SW 1271 (cell line): ENCODE measurements at regions not wholly inside any gene's neighbourhood (a gene's known extent, or its start where the extent isn't known, plus 50 kb on each side); places are given as distances from the start of the nearest gene placed in this dataset.
"Not testable (repeated sequence)": the region's sequence is repeated elsewhere in the genome, so short reads cannot be mapped to it uniquely, and the experiment has no call there.

ENCODE experiments used
- DNase-seq, 2 experiments: peaks; one replicate each; lab custom pipeline; 2025; lab: John Stamatoyannopoulos, UW

DNA sequence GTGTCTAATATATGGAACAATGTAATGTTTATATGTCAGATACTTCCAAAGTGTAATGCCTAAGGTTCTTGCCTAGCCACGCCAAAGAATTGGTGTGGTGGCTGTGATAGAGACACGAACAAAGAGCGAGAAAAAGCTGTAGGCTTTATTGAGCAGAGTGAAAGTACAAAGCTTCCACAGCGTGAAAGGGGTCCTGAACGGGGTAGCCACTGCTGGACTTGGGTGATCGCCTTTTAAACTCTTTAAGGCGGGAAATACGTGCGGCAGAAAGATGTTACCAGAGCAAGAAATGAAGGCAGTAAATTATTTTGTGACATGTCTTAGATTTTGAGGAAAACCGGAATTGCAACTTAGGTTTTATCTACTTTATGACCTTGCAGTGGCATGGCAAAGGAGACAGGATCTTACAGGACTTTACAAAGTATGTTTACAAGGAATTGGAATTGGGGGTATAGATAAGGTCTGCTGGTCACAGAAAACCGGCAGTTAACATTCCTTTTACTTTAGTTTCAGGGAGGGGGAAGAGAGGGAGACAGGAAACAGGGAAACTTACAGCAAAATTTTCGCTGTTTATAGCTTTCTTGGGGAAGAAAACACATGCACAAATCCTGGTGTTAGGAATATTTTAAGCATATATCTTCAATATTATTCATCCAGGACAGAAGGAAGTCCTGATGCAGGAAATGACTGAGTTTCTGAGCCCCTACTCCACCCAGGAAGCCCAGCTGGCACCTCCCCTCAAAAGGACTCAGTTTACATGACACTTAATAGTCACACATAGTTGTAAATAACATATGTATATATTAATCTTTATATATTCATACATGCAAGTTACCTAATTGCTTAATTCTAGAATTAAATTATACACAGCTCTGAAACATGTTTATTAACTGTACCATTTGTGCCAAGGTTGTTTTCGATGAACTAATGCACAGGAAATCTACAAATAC, 421.3 kb upstream of the PABPC4L start:
- not testable (repeated sequence) for DNase-seq

DNA sequence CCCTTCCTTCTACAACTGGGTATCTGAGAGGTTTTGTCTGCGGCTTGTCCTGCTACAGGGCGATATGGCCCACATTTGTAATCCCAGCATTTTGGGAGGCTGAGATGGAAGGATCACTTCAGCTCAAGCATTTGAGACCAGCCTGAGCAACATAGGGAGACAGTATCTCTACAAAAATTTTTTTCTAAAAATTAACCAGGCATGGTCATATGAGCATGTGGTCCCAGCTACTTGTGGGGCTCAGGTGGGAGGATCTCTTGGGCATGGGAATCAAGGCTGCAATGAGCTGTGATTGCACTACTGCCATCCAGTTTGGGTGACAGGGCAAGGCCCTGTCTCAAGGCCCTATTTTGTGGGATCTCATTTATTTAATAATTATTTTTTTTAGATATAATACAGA, 420.6 kb upstream of the PABPC4L start:
- no peak for DNase-seq

DNA sequence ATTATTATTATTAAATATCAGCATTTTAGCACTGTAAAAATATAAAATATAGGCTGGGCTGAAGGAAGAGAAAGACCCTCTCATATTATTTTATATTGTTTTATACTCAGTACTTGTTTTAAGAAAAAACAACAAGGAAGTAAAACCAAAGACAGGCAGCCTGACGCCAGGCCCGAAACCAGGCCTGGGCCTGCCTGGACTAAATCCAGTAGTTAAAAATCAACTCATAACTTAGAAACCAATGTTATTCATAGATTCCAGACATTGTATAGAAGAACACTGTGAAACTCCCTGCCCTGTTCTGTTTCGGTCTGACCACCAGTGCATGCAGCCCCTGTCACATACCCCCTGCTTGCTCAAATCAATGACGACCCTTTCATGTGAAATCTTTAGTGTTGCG, 420.1 kb upstream of the PABPC4L start:
- DNase-seq: not testable (repeated sequence)

DNA sequence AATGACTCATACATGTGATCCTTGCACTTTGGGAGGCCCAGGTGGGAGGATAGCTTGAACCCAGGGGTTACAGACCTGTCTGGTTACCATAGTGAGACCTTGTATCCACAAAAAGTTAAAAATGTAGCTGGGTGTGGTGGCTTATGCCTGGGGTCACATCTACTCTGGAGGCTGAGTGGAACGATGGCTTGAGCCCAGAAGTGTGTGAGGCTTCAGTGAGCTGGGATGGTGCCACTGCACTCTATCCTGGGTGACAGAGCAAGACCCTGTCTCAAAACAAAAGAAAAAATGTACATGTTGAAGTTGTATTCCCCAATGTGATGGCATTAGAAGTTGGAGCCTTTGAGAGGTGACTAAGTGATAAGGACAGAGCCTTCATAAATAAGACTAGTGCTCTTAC, 409.4 kb upstream of the PABPC4L start:
- no peak for DNase-seq

DNA sequence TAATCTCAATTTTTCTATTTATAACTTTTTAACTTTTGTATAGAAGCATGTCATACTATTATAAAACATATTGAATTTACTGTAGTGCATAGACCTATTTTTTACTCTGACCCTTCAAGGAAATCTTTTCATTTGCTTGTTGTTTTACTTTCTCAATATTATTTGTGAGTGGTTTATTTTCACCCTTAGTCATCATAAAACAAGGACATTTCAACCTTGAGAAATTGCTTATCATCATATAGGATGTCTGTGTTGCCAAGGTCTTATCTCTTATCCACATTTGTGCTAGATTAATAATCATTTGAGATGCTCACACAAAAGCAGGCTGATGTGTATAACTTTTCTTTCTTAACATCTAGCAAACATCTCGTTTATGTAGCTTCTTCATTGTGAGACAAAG, 408.6 kb upstream of the PABPC4L start:
- no peak for DNase-seq

DNA sequence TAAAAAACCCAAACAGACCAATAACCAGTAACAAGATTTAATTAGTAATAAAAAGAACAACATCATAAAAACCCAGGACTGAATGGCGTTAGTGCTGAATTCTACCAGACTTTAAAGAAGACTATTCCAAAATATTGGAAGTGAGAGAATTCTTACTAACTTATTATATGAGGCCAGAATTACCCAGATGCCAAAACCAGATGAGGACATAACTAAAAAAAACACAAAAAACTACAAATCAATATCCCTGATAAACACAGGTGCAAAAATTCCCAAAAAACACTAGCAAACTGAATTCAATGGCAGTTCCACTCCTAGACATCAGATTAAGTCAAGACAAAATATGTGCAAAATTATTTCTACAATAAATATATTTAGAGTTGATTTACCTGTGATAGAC, 400.1 kb upstream of the PABPC4L start:
- DNase-seq: no peak

DNA sequence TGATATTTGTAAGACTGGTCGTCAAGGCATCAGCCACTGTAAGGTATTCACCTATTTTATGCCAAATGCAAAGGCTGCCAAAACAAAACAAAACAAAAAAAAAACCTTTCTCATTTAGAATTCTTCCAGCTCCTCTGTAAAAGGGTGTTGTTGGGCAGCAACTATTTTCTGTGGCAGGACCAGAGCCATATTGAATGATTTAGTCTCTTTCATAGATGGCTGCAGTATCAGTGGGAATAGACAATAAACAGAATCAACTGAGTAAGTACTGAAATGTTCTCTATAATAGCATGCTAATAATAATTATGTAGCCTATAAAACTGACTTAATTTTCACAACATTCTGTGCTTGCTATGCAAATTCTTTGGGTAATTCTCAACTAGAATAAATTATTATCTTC, 389.7 kb upstream of the PABPC4L start:
- DNase-seq: no peak

DNA sequence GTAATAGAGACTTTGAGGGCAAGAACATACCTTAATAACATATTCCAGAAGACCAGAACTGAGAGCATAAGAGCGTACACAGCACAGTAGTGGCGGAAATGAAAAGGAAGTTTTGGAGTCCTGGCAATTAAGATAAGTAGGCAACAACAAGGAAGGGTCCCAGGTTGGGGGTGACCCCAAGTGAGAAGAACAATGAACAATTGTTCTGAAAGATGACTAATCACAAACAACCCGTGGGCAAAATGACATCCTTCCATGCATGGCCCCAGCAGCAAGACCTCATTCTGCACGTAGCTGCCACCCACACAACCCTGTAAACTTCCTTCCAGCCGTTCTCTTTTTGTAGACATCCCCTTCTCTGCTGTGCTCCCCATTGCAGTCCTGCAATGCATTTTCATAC, 384.4 kb upstream of the PABPC4L start:
- DNase-seq: no peak

DNA sequence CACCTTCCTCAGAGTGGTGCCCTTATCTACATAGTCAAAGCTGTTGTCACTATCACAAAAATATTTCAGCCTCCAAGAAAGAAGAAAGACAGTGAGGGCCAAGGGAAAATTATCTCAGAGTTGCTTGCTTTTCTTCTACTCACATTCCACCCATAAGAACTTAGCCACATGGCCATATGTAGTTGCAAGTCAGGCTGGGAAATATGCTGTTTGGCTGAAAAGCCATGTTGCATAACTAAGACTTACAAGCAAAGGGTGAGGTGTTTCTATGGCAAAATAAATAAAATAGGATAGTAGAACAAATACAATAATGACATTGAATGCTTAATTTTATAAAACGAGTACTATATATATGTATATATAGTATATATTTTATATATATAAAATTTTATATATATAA, 365.9 kb upstream of the PABPC4L start:
- no peak for DNase-seq

DNA sequence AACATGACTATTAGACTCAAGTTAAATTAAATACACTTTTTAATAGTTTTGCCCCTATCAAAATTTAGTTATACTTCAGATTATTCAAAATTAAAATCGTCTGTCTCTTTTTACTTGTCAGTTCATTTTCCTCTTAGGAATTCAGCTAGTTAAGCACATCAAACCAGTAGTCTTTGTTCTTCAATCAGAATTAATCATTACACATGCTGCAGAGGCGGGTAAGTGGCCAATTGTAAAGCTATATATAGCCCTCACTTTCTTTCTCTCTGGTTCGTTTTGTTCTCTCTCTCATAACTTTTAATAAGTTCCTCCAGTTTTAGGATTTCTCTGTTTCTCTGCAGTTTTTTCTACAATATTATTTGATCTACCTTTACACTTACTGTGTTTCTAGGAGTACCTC, 359.1 kb upstream of the PABPC4L start:
- no peak for DNase-seq

DNA sequence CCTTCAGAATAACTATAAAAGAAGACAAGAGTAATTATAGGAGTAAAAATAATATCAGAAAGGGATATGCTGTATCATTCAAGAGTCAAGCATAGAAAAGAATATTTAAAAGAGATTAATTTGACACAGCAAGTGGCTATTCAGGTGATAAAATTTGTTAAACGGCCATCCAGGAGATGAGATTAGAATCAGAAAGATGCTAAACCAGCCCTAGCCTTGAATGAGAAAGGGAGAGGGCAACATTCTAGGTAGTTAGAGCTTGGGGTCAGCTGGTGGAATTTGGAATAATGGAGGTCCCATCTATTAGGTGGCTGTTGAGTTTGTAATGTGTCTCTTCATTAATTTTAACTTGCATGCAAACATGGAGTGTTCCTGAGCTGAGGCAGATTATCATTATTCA, 350.5 kb upstream of the PABPC4L start:
- DNase-seq: no peak

DNA sequence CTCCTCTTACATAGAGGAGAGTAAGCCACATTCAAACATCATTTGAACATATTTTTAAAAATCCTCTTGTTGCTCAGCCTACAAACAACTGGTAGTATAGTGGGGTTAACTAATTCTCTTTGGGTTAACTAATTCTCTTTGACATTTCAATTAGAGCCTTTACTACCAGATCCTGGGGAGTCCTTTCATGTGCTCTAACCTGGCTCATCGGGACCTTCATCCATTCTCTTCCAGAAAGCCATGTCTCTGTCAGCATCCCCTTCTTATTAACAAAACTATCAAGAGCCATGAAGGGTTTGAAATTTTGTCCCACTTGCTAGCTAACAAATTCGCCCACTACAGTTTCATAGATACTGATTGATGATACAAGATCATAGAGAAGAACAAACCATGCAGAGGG, 349.8 kb upstream of the PABPC4L start:
- DNase-seq: no peak

DNA sequence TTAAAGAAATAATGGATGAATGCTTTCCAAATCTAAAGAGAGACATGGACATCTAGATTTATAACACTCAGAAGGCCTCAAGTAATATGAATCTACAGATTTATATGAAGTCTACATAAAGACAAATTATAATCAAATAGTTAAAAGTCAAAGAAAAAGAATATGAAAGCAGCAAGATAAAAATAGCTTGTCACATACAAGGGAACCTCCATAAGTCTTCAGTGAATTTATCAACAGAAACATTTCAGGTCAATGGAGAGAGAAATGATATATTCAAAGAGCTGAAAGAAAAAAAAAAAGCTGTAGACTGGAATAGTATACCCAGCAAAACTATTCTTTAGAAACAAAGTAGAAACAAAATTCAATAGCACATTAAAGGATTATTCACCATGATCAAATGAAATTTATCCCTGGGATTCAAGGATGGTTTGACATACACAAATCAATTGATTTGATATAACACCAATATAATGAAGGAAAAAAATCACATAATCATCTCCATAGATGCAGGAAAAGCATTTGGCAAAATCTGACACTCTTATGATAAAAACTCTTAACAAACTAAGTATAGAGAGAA, 346.6 kb upstream of the PABPC4L start:
- DNase-seq: no peak

DNA sequence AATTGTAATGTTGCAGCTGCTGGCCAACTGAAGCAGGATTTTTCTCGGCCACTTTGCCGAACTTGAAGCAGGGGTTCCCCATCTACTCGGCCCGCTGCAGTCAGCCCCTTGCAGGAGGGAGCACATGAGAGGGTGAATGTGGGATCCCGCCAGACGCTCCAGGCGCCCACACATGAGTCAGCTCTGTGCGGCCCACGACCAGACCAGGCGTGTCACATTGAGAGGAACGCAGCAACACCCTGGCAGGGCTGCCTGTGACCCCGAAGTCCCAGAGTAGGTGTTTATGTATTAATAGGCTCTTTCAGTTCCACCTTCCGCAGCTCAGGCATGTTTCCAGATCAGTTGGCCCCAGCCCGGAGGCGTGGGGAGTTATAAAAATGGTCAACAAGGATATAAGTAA, 344.7 kb upstream of the PABPC4L start:
- DNase-seq: no peak

DNA sequence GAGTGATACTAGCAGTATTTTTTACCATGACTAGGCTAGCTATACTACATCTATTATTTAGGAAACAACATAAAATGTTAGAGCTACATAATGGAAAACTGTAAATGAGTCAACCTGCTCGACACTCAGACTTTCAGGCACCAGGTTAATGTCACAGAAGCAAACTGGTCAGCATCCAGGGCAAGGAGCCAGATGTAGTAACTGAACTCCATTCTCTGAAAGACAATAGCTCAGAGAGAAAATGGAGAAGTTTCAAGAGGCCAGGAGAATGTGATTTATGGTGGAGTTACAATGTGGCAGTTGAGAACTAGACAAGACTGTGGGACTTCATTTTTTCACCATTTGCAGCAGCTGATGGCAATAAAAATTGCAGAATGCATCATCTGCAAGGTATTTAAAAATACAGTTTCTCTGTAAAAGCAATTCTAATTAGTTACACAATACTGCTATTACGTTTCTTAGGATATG, 342.7 kb upstream of the PABPC4L start:
- no peak for DNase-seq

DNA sequence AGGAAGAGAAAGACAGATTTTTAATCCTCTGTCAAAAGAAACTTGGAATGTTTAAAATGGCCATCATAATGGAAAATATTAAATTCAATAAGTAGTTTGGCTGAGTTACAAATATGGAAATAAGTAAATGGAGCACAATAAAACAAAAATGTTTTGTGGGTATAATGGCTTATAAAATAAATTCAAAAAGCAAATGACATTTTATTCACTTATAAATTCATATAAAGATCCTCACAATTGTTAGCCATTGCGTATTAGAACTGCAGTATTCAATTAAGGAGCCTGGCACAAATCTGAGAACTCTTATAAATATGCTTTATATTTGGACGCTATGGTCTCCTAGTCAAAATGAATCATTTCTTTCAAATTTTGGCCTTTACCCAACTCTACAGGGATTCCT, 339.0 kb upstream of the PABPC4L start:
- DNase-seq: no peak

DNA sequence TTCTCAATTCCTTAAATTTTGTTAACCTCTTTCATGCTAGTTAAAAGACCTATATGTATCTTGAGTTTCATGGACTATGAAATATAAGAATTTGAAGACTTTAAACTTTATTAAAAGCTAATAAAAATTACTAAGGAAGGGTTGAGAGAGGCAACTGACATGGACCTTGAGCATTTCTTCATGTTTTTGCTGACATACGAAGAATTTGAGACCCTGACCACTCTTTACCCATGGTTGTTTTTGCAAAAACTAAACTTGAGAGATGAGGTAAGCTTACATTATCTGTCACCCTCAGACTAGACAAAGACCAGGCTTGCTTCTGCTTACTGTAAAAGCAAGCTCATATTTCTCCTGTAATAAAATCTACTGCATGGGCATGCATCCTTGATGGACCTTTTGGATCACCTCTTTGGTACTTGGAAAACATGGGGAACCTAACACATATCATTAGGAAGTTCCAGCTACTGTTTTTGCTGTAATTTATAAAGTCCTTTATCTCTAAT, 338.2 kb upstream of the PABPC4L start:
- no peak for DNase-seq

DNA sequence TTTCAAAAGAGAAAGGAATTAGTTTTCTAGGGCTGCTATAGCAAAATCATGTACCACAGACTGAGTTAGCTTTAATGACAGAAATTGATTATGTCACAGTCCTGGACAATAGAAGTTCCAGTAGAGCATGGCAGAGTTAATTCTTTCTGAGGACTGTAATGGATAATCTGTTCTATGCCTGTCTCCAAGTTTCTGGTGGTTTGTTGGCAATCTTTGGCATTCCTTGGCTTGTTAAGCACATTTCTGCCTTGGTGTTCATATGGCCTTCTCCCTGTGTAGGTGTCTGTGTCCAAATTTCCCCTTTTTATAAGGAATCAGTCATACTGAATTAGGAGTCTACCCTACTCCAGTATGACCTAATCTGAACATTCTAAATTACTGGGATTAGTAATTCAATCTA, 336.1 kb upstream of the PABPC4L start:
- DNase-seq: no peak

DNA sequence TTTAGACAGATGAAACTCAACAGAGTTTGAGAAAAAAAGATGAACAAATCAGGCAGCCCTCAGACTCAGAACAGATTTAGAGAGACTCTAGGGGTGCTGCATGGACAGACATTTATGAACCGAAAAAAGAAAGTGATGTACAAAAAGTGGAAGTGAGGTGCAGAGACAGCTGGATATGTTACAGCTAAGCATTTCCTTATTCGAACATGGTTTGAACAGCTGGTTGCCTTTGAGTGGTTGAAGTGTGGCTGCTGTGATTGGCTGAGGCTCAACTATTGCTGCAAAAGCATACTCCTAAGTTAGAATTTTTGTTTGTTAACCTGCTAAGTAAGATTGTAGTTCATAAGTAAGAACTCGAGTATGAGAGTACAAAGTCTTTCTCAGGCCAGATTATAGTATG, 331.5 kb upstream of the PABPC4L start:
- DNase-seq: no peak

DNA sequence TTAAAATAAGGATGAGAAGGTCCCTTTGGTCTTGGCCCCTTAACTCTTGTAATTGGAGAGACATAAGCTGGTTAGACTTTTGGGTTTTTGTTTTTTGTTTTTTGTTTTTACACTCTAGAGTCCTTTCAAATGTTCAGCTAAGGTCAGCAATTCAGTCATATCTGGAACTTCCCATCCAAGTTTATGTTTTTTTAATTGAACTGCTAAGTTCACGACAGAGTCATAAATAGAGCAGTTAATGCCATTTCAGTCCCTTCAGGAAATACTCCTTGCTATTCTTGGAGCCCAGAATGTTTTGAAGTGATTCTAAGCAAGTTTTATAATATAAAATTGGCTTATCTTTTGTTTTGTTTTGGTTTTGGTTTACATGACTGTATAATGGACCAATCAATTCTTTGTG, 329.4 kb upstream of the PABPC4L start:
- DNase-seq: no peak

DNA sequence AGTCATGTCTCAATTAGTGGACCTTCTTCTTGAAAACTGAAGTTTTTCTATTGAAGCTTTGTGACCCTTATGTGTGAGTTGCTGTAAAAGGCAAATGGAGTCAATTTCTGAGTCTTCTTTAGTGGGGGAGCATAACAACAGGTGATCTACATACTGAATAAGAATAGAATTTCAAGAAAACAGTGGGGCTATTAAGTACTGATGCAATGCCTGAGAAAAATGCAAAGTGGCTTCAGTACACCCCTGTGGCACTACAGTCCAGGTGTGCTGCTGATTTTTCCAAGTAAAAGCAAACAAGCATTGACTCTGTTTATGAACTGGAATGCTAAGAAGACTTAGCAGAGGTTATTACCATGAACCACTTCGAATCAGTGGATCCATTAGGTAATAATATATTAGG, 328.0 kb upstream of the PABPC4L start:
- DNase-seq: no peak

DNA sequence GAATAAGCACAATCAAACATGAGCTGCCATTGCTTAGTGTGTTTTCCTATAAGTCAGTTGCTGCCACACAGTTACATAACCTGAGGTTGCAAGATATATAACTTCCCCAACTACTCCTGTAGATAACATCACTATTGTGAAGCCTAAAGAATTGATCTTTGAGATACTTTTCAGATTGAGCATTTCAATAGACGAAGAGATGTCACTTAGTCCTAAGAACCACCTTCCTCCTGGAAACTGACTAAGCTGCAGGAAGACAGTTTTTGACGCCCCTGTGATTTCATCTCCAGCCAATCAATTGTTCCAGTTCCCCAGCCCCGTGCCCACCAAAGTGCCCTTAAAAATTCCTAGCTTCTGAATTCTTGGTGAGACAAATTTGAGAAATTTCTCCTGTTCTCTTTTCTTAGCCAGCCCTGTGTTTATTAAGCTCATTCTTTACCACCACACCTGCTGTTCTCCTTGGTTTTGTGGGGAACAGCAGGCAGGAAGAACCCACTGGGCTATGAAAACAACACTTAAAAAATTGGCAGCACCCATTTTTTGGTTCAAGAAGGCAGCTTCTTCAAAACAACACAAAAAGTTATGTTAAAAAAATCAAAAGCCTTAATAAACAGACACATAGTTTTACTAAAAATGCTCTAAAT, 317.1 kb upstream of the PABPC4L start:
- DNase-seq: no peak

DNA sequence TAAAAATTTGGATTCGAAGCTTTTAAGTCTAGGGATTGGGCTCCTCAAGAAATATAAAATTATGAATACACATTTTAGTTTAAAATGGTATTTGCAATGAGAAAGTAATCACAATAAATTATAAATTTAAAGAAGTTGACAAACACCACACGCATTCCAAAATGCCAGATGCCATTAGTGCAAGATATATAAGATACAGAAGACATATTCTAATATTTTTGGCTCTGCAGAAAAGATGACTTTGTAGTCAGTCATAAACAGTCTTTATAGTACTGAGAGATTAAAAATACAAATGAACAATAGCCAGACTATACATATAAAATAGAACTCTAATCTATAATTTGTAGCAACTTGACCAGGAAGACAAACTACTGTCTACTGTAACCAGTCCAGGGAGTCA, 309.0 kb upstream of the PABPC4L start:
- no peak for DNase-seq
